Glutamatergic neuron (in vitro differentiated cells): ENCODE measurements at regions not wholly inside any gene's neighbourhood (a gene's known extent, or its start where the extent isn't known, plus 50 kb on each side); places are given as distances from the start of the nearest gene placed in this dataset.

ENCODE experiments used
- DNase-seq: peaks from one replicate; pipeline ENCODE4 v3.0.0; 2022
- H3K27ac Mint-ChIP-seq: one replicate; pipeline ENCODE4 v1.8.0; 2020; ENCODE audit warnings: mild to moderate bottlenecking, mixed read lengths, inconsistent platforms; ENCODE audit not compliant: unreplicated experiment
- H3K27me3 Mint-ChIP-seq: one replicate; pipeline ENCODE4 v1.8.0; 2020; ENCODE audit warnings: mild to moderate bottlenecking, moderate library complexity, mixed read lengths, inconsistent platforms; ENCODE audit not compliant: unreplicated experiment
- H3K36me3 Mint-ChIP-seq: one replicate; pipeline ENCODE4 v1.8.0; 2020; ENCODE audit warnings: mild to moderate bottlenecking, mixed read lengths, inconsistent platforms; ENCODE audit not compliant: unreplicated experiment
- H3K4me1 Mint-ChIP-seq: one replicate; pipeline ENCODE4 v1.8.0; 2020; ENCODE audit warnings: mild to moderate bottlenecking, low read depth, mixed read lengths, inconsistent platforms; ENCODE audit not compliant: unreplicated experiment
- H3K4me3 Mint-ChIP-seq: one replicate; pipeline ENCODE4 v1.8.0; 2020; ENCODE audit warnings: mild to moderate bottlenecking, mixed read lengths, inconsistent platforms; ENCODE audit not compliant: unreplicated experiment
- H3K9me3 Mint-ChIP-seq: one replicate; pipeline ENCODE4 v1.8.0; 2020; ENCODE audit warnings: mild to moderate bottlenecking, moderate library complexity, mixed read lengths, inconsistent platforms; ENCODE audit not compliant: unreplicated experiment
- CTCF ChIP-seq: fragments of 200-600 bp; sonication (generic); IDR thresholded peaks from one replicate; pipeline ENCODE4 v1.5.0; 2021; ENCODE audit not compliant: partially characterized antibody, unreplicated experiment

GRCh38 chrX:7542587-7543380, 300.2 kb upstream of the VCX start:
- Mint-ChIP-seq H3K27me3 (no peaks in the 10 kb centered on the region), H3K4me1 (no peaks in the 10 kb centered on the region), H3K4me3 (no peak overlapping the region), H3K36me3 (no peaks in the 10 kb centered on the region), H3K9me3 (no peaks in the 10 kb centered on the region), H3K27ac (no peak overlapping the region)
- TF ChIP-seq CTCF: no peak
- DNase-seq: no peak

GRCh38 chrX:7522860-7523259, 320.1 kb upstream of the VCX start:
- H3K36me3 Mint-ChIP-seq: no peaks in the 10 kb centered on the region
- no peaks in the 10 kb centered on the region for H3K4me1 Mint-ChIP-seq
- no peak for DNase-seq

GRCh38 chrX:7515681-7516413, 327.1 kb upstream of the VCX start:
- no peak for TF ChIP-seq CTCF
- DNase-seq: no peak
- no peak overlapping the region for H3K4me3 Mint-ChIP-seq
- no peaks in the 10 kb centered on the region for H3K27me3 Mint-ChIP-seq
- peaks cover 2% of the 10 kb centered on the region for H3K9me3 Mint-ChIP-seq
- no peaks in the 10 kb centered on the region for H3K36me3 Mint-ChIP-seq
- no peak overlapping the region for H3K27ac Mint-ChIP-seq
- H3K4me1 Mint-ChIP-seq: no peaks in the 10 kb centered on the region

More at GRCh38 chrX:7522860-7523259, 320.1 kb upstream of the VCX start:
- H3K27me3 Mint-ChIP-seq: no peaks in the 10 kb centered on the region
- H3K4me3 Mint-ChIP-seq: no peak overlapping the region
- no peaks in the 10 kb centered on the region for H3K9me3 Mint-ChIP-seq
- H3K27ac Mint-ChIP-seq: no peak overlapping the region
- no peak for TF ChIP-seq CTCF

GRCh38 chrX:7514871-7515599, 327.9 kb upstream of the VCX start:
- Mint-ChIP-seq H3K36me3 (no peaks in the 10 kb centered on the region), H3K4me3 (no peak overlapping the region), H3K27ac (no peak overlapping the region), H3K9me3 (peaks cover 2% of the 10 kb centered on the region), H3K4me1 (no peaks in the 10 kb centered on the region), H3K27me3 (no peaks in the 10 kb centered on the region)
- DNase-seq: no peak
- no peak for TF ChIP-seq CTCF
